ENCODE measurements at regions not wholly inside any gene's neighbourhood (a gene's known extent, or its start where the extent isn't known, plus 50 kb on each side); places are given as distances from the start of the nearest gene placed in this dataset.
"Not testable (repeated sequence)": the region's sequence is repeated elsewhere in the genome, so short reads cannot be mapped to it uniquely, and the experiment has no call there.

DNA sequence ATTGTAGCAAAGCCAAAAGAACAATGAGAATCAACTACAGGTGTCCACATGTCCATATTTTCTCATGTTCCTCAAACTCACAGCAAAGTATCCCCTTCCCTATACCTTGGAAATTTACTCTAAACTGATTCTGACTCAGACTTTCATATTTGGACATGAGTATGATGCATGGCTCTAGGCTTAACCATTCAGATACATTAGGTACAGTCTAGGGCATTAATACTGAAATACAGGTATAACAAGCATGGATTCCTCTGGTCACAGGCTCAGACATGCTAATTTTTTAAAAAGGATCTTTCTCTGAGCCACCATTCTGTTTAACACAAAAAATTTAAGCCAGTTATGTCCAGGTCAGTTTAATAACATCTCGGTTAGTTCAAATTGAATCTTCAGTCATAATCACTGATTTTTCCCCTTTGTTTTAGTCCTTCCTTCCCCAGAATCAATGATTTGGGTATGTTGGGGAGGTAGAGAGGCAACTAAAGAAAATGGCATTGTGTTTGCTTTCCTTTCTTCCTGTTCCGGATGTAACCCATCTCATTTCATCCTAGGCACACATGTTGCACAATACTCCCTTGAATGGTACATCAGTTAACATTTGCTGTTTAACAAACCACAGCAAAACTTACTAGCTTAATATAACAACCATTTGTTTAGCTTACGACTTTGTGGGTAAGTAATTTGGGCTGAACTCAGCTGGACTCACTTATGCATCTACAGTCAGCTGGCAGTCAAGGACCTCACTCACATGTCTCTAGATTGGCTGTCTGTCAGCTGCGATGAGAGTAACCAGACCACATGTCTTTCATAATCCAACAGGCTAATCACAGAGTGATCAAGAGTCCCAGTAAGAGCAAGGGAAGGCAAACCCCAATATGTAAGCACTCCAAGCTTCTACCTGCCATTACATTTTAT, 75.3 kb upstream of the GRIA3 start:
- Histone ChIP-seq H3K27ac (ENCODE audit: low read depth, low read length) (no peak overlapping the region), H4K20me1 (ENCODE audit: low read depth, low read length) (no peaks in the 10 kb centered on the region), H3K9ac (ENCODE audit: low read length) (no peak overlapping the region), H3K36me3 (ENCODE audit: low read length) (no peaks in the 10 kb centered on the region), H3K4me3 (ENCODE audit: insufficient read depth, low read length, poor library complexity, severe bottlenecking) (no peak overlapping the region), H3K27me3 (ENCODE audit: low read length) (no peaks in the 10 kb centered on the region), H3K4me2 (ENCODE audit: low read depth, low read length, poor library complexity, severe bottlenecking) (no peak overlapping the region), H3K79me2 (ENCODE audit: insufficient read depth, low read length) (no peaks in the 10 kb centered on the region), H2AFZ (ENCODE audit: low read depth, low read length, severe bottlenecking) (no peak overlapping the region), H3K9me3 (ENCODE audit: insufficient read depth, low read length) (no peaks in the 10 kb centered on the region), H3F3A (ENCODE audit: insufficient read depth) (no peaks in the 10 kb centered on the region), H3K9me2 (replicated peaks; ENCODE audit: insufficient read depth, low read length) (no peaks in the 10 kb centered on the region)
- TF ChIP-seq, protein P1, sequence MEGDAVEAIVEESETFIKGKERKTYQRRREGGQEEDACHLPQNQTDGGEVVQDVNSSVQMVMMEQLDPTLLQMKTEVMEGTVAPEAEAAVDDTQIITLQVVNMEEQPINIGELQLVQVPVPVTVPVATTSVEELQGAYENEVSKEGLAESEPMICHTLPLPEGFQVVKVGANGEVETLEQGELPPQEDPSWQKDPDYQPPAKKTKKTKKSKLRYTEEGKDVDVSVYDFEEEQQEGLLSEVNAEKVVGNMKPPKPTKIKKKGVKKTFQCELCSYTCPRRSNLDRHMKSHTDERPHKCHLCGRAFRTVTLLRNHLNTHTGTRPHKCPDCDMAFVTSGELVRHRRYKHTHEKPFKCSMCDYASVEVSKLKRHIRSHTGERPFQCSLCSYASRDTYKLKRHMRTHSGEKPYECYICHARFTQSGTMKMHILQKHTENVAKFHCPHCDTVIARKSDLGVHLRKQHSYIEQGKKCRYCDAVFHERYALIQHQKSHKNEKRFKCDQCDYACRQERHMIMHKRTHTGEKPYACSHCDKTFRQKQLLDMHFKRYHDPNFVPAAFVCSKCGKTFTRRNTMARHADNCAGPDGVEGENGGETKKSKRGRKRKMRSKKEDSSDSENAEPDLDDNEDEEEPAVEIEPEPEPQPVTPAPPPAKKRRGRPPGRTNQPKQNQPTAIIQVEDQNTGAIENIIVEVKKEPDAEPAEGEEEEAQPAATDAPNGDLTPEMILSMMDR (IDR thresholded peaks at IDR 0.05; ENCODE audit: insufficient read depth, low read length, poor library complexity, severe bottlenecking), result no peak
- TF ChIP-seq EZH2phosphoT487 (conservative IDR thresholded peaks at IDR 0.05; ENCODE audit: low read length), result no peak

GRCh38 chrX:123121241-123121640, 62.8 kb upstream of the GRIA3 start:
- Histone ChIP-seq H3K9ac (ENCODE audit: low read length) (no peak overlapping the region), H2AFZ (ENCODE audit: low read depth, low read length, severe bottlenecking) (no peak overlapping the region)

DNA sequence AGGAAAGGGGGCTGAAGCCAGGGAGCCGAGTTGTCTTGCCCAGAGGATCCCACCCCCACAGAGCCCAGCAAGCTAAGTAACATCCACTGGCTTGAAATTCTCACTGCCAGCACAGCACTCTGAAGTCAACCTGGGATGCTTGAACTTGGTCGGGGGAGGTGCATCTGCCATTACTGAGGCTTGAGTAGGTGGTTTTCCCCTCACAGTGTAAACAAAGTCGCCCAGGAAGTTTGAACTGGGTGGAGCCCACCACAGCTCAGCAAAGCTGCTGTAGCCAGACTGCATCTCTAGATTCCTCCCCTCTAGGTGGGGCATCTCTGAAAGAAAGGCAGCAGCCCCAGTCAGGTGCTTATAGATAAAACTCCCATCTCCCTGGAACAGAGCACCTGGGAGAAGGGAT, 54.3 kb upstream of the GRIA3 start:
- H3K36me3 ChIP-seq (ENCODE audit: low read length); H3F3A ChIP-seq (ENCODE audit: insufficient read depth); H3K4me2 ChIP-seq (ENCODE audit: low read depth, low read length, poor library complexity, severe bottlenecking); H3K27ac ChIP-seq (ENCODE audit: low read depth, low read length); H3K4me3 ChIP-seq (ENCODE audit: insufficient read depth, low read length, poor library complexity, severe bottlenecking); H3K9me2 ChIP-seq (replicated peaks; ENCODE audit: insufficient read depth, low read length); H3K9me3 ChIP-seq (ENCODE audit: insufficient read depth, low read length); H2AFZ ChIP-seq (ENCODE audit: low read depth, low read length, severe bottlenecking); H3K9ac ChIP-seq (ENCODE audit: low read length); H4K20me1 ChIP-seq (ENCODE audit: low read depth, low read length); H3K79me2 ChIP-seq (ENCODE audit: insufficient read depth, low read length); H3K27me3 ChIP-seq (ENCODE audit: low read length): not testable (repeated sequence)

More at GRCh38 chrX:123121241-123121640, 62.8 kb upstream of the GRIA3 start:
- no peak overlapping the region for H3K27ac ChIP-seq (ENCODE audit: low read depth, low read length)
- no peaks in the 10 kb centered on the region for H3K27me3 ChIP-seq (ENCODE audit: low read length)
- H3K36me3 ChIP-seq (ENCODE audit: low read length), result no peaks in the 10 kb centered on the region
- no peaks in the 10 kb centered on the region for H3K9me2 ChIP-seq (replicated peaks; ENCODE audit: insufficient read depth, low read length)
- TF ChIP-seq, protein P1 (IDR thresholded peaks at IDR 0.05; ENCODE audit: insufficient read depth, low read length, poor library complexity, severe bottlenecking), result no peak
- TF ChIP-seq EZH2phosphoT487 (conservative IDR thresholded peaks at IDR 0.05; ENCODE audit: low read length), result no peak
- no peaks in the 10 kb centered on the region for H3F3A ChIP-seq (ENCODE audit: insufficient read depth)
- H4K20me1 ChIP-seq (ENCODE audit: low read depth, low read length), result no peaks in the 10 kb centered on the region
- H3K9me3 ChIP-seq (ENCODE audit: insufficient read depth, low read length), result no peaks in the 10 kb centered on the region
- H3K4me2 ChIP-seq (ENCODE audit: low read depth, low read length, poor library complexity, severe bottlenecking), result no peak overlapping the region
- no peaks in the 10 kb centered on the region for H3K79me2 ChIP-seq (ENCODE audit: insufficient read depth, low read length)
- no peak overlapping the region for H3K4me3 ChIP-seq (ENCODE audit: insufficient read depth, low read length, poor library complexity, severe bottlenecking)
